ENCODE measurements at regions not wholly inside any gene's neighbourhood (a gene's known extent, or its start where the extent isn't known, plus 50 kb on each side); places are given as distances from the start of the nearest gene placed in this dataset.

GRCh38 chr14:71487449-71487848 is 444.8 kb upstream of the RGS6 start:
- Mint-ChIP-seq H3K4me3 (no peak overlapping the region), H3K27ac (no peak overlapping the region), H3K36me3 (peaks cover 10% of the 10 kb centered on the region), H3K9me3 (peaks cover 4% of the 10 kb centered on the region), H3K27me3 (ENCODE audit: low read depth) (no peaks in the 10 kb centered on the region), H3K4me1 (peaks cover 51% of the 10 kb centered on the region)
- CTCF ChIA-PET = no interaction called here
- no peak for TF ChIP-seq NFYB (CRISPR knock-in tag; conservative IDR thresholded peaks at IDR 0.05; ENCODE audit: low read depth)
- no peak for TF ChIP-seq IRF2 (CRISPR knock-in tag; IDR thresholded peaks at IDR 0.05; ENCODE audit: borderline replicate concordance, low read depth)
- TF ChIP-seq ETV6 (CRISPR knock-in tag; IDR thresholded peaks at IDR 0.05) = no peak
- TF ChIP-seq RORB (CRISPR knock-in tag; IDR thresholded peaks at IDR 0.05) = no peak
- no peak for TF ChIP-seq ZNF532 (CRISPR knock-in tag; IDR thresholded peaks at IDR 0.05; ENCODE audit: borderline replicate concordance)
- no peak for TF ChIP-seq ATF1 (CRISPR knock-in tag; IDR thresholded peaks at IDR 0.05)
- TF ChIP-seq ZNF219 (CRISPR knock-in tag; IDR thresholded peaks at IDR 0.05; ENCODE audit: borderline replicate concordance) = no peak
- TF ChIP-seq EMX1 (CRISPR knock-in tag; IDR thresholded peaks at IDR 0.05) = no peak
- TF ChIP-seq ZSCAN18 (CRISPR knock-in tag; IDR thresholded peaks at IDR 0.05) = no peak
- no peak for TF ChIP-seq ZMAT4 (CRISPR knock-in tag; IDR thresholded peaks at IDR 0.05)
- no peak for TF ChIP-seq TCF7 (CRISPR knock-in tag; IDR thresholded peaks at IDR 0.05; ENCODE audit: low read depth)
- TF ChIP-seq HMGA2 (CRISPR knock-in tag; IDR thresholded peaks at IDR 0.05) = no peak
- TF ChIP-seq TEAD1 (CRISPR knock-in tag; IDR thresholded peaks at IDR 0.05) = no peak
- TF ChIP-seq SMAD3 (CRISPR knock-in tag; IDR thresholded peaks at IDR 0.05; ENCODE audit: borderline replicate concordance) = no peak
- ATAC-seq = no peak
- POLR2A ChIA-PET = no interaction called here
- no peak for DNase-seq (ENCODE audit: low spot score)

GRCh38 chr14:71487941-71488340 is 444.3 kb upstream of the RGS6 start:
- Mint-ChIP-seq H3K4me3 (no peak overlapping the region), H3K27ac (no peak overlapping the region), H3K27me3 (ENCODE audit: low read depth) (no peaks in the 10 kb centered on the region), H3K36me3 (peaks cover 10% of the 10 kb centered on the region), H3K4me1 (peaks cover 48% of the 10 kb centered on the region), H3K9me3 (peaks cover 4% of the 10 kb centered on the region)
- no peak for ATAC-seq
- ChIA-PET POLR2A (no interaction called here), CTCF (no interaction called here)
- TF ChIP-seq PRRX2 (CRISPR knock-in tag; IDR thresholded peaks at IDR 0.05) (no peak), ZNF232 (CRISPR knock-in tag; IDR thresholded peaks at IDR 0.05) (no peak), ATF2 (CRISPR knock-in tag; IDR thresholded peaks at IDR 0.05; ENCODE audit: borderline replicate concordance, low read depth) (no peak), GABPB1 (CRISPR knock-in tag; IDR thresholded peaks at IDR 0.05) (no peak), JUN (CRISPR knock-in tag; IDR thresholded peaks at IDR 0.05) (no peak), AFF4 (CRISPR knock-in tag; IDR thresholded peaks at IDR 0.05; ENCODE audit: borderline replicate concordance) (no peak), TEAD4 (CRISPR knock-in tag; IDR thresholded peaks at IDR 0.05) (no peak), FOXK1 (CRISPR knock-in tag; IDR thresholded peaks at IDR 0.05) (no peak), RORB (CRISPR knock-in tag; IDR thresholded peaks at IDR 0.05) (no peak), SMAD4 (CRISPR knock-in tag; IDR thresholded peaks at IDR 0.05) (no peak), NR3C1 (CRISPR knock-in tag; conservative IDR thresholded peaks at IDR 0.05; ENCODE audit: low read depth) (no peak), SMAD3 (CRISPR knock-in tag; IDR thresholded peaks at IDR 0.05; ENCODE audit: borderline replicate concordance) (no peak), ZNF416 (CRISPR knock-in tag; IDR thresholded peaks at IDR 0.05) (no peak)
- DNase-seq (ENCODE audit: low spot score) = no peak

All from WTC11 (cell line).